HL-60 (cell line): ENCODE measurements at regions not wholly inside any gene's neighbourhood (a gene's known extent, or its start where the extent isn't known, plus 50 kb on each side); places are given as distances from the start of the nearest gene placed in this dataset.
"Not testable (repeated sequence)": the region's sequence is repeated elsewhere in the genome, so short reads cannot be mapped to it uniquely, and the experiment has no call there.

Experiments used
- DNase-seq, 2 experiments: peaks; one replicate each; pipeline ENCODE4 v3.0.0-alpha.2; 2010 to 2020; ENCODE audit warnings: low read depth in 1 of 2, low spot score in 1 of 2
- H3K27ac ChIP-seq: fragments of 250-450 bp; sonication (Bioruptor Pico); replicated peaks from 2 replicates; pipeline ENCODE4 v1.5.1; 2020; ENCODE audit warnings: mild to moderate bottlenecking, moderate library complexity
- H3K27me3 ChIP-seq: fragments of 250-450 bp; sonication (Bioruptor Pico); 2 replicates; pipeline ENCODE4 v1.5.1; 2021; ENCODE audit warnings: mild to moderate bottlenecking, moderate library complexity; ENCODE audit not compliant: insufficient read depth, poor library complexity, severe bottlenecking
- H3K4me3 ChIP-seq: replicated peaks from 2 replicates; pipeline ENCODE4 v1.5.1; 2011; ENCODE audit warnings: mild to moderate bottlenecking, control low read depth, low read length; ENCODE audit not compliant: insufficient read depth
- CTCF ChIP-seq: IDR thresholded peaks from one replicate; pipeline ENCODE4 v1.5.1; 2011; ENCODE audit warnings: low read length, control low read depth, inconsistent platforms; ENCODE audit not compliant: insufficient read depth
- GABPA ChIP-seq: IDR thresholded peaks from 2 replicates; pipeline ENCODE4 v1.6.1; 2012; ENCODE audit warnings: low read depth
- POLR2AphosphoS5 ChIP-seq: IDR thresholded peaks from 2 replicates; pipeline ENCODE4 v1.6.1; 2012; ENCODE audit warnings: low read depth
- REST ChIP-seq: IDR thresholded peaks from 2 replicates; pipeline ENCODE4 v1.6.1; 2012; ENCODE audit warnings: low read depth; ENCODE audit not compliant: insufficient replicate concordance
- SPI1 ChIP-seq: IDR thresholded peaks from 2 replicates; pipeline ENCODE4 v1.6.1; 2012; ENCODE audit warnings: low read depth, mild to moderate bottlenecking, borderline replicate concordance

GRCh38 chr1:215425138-215425537 lies 142.0 kb upstream of the KCTD3 start:
- TF ChIP-seq SPI1 = no peak
- TF ChIP-seq POLR2AphosphoS5 = no peak
- no peak for TF ChIP-seq REST
- no peak for TF ChIP-seq CTCF
- no peak for TF ChIP-seq GABPA
- H3K27me3 ChIP-seq = no peaks in the 10 kb centered on the region
- no peak for DNase-seq
- H3K27ac ChIP-seq = no peak overlapping the region
- no peak overlapping the region for H3K4me3 ChIP-seq

- H3K4me3 ChIP-seq = no peak overlapping the region
- DNase-seq = no peak
- H3K27me3 ChIP-seq = no peaks in the 10 kb centered on the region
- H3K27ac ChIP-seq = no peak overlapping the region
- TF ChIP-seq REST (no peak), CTCF (no peak), GABPA (no peak), SPI1 (no peak), POLR2AphosphoS5 (no peak)
These were observed 141.0 kb upstream of the KCTD3 start for GRCh38 chr1:215426101-215426500.

GRCh38 chr1:215432483-215433227 lies 134.4 kb upstream of the KCTD3 start:
- H3K27me3 ChIP-seq, H3K27ac ChIP-seq, DNase-seq, H3K4me3 ChIP-seq: not testable (repeated sequence)

GRCh38 chr1:215433237-215433636 lies 133.9 kb upstream of the KCTD3 start:
- TF ChIP-seq CTCF = no peak
- TF ChIP-seq POLR2AphosphoS5 = no peak
- TF ChIP-seq SPI1 = no peak
- TF ChIP-seq GABPA = no peak
- TF ChIP-seq REST = no peak
- no peaks in the 10 kb centered on the region for H3K27me3 ChIP-seq
- no peak for DNase-seq

More at GRCh38 chr1:215433237-215433636, 133.9 kb upstream of the KCTD3 start:
- no peak overlapping the region for H3K27ac ChIP-seq
- H3K4me3 ChIP-seq = no peak overlapping the region
